Fibroblast of lung (primary cell): ENCODE measurements at regions not wholly inside any gene's neighbourhood (a gene's known extent, or its start where the extent isn't known, plus 50 kb on each side); places are given as distances from the start of the nearest gene placed in this dataset.

ENCODE experiments used
- DNase-seq, 2 donors: peaks; one replicate each; pipeline versions ENCODE4 v3.0.0 to v3.0.0-alpha.2; 2010; ENCODE audit warnings: low read depth in 2 of 2
- H2AFZ ChIP-seq: 2 replicates; pipeline ENCODE4 v1.5.1; 2012; ENCODE audit warnings: low read length, control low read depth, inconsistent platforms
- H3K27ac ChIP-seq: 2 replicates; pipeline ENCODE4 v1.5.1; 2011; ENCODE audit warnings: low read length, control low read depth; ENCODE audit not compliant: insufficient read depth
- H3K27me3 ChIP-seq: 2 replicates; pipeline ENCODE4 v1.5.1; 2011; ENCODE audit warnings: mild to moderate bottlenecking, low read length; ENCODE audit not compliant: control insufficient read depth, insufficient read depth
- H3K36me3 ChIP-seq: 2 replicates; pipeline ENCODE4 v1.5.1; 2011; ENCODE audit warnings: low read length; ENCODE audit not compliant: control insufficient read depth, insufficient read depth
- H3K4me1 ChIP-seq: 2 replicates; pipeline ENCODE4 v1.5.1; 2011; ENCODE audit warnings: low read length; ENCODE audit not compliant: control insufficient read depth, insufficient read depth; ENCODE audit errors: extremely low read depth
- H3K4me2 ChIP-seq: 2 replicates; pipeline ENCODE4 v1.5.1; 2011; ENCODE audit warnings: low read length, control low read depth; ENCODE audit not compliant: insufficient read depth; ENCODE audit errors: extremely low read depth
- H3K4me3 ChIP-seq, 4 experiments: fragments of 200-600 bp in 1 of 4; sonication (generic) in 1 of 4; replicated peaks in 1 of 4; 2 replicates each; pipeline ENCODE4 v1.5.1; 2011 to 2016; ENCODE audit warnings: low read length in 4 of 4, low read depth in 3 of 4, mild to moderate bottlenecking in 3 of 4, control low read depth in 2 of 4, inconsistent platforms in 1 of 4, mixed read lengths in 1 of 4; ENCODE audit not compliant: insufficient read depth in 1 of 4; ENCODE audit errors: control extremely low read depth in 1 of 4
- H3K79me2 ChIP-seq: 2 replicates; pipeline ENCODE4 v1.5.1; 2012; ENCODE audit warnings: mild to moderate bottlenecking, low read length, inconsistent platforms; ENCODE audit not compliant: control insufficient read depth, insufficient read depth
- H3K9ac ChIP-seq: 2 replicates; pipeline ENCODE4 v1.5.1; 2011; ENCODE audit warnings: mild to moderate bottlenecking, low read length, control low read depth; ENCODE audit not compliant: insufficient read depth
- H3K9me3 ChIP-seq: 2 replicates; pipeline ENCODE4 v1.5.1; 2012; ENCODE audit warnings: low read depth, low read length; ENCODE audit not compliant: control insufficient read depth, insufficient read depth
- H4K20me1 ChIP-seq: 2 replicates; pipeline ENCODE4 v1.5.1; 2011; ENCODE audit warnings: low read length; ENCODE audit not compliant: control insufficient read depth, insufficient read depth; ENCODE audit errors: extremely low read depth
- EZH2 ChIP-seq: IDR thresholded peaks from 2 replicates; pipeline ENCODE4 v1.5.1; 2012; ENCODE audit warnings: low read length, control low read depth, mild to moderate bottlenecking; ENCODE audit errors: missing control alignments
- TF ChIP-seq, protein P1 (sequence below), 2 donors: IDR thresholded peaks in 1 of 2; conservative IDR thresholded peaks in 1 of 2; 1 replicate in 1 of 2; 2 replicates in 1 of 2; pipeline ENCODE4 v1.5.1; 2011 to 2012; ENCODE audit warnings: low read length in 2 of 2, control low read depth in 1 of 2, inconsistent platforms in 1 of 2, low read depth in 1 of 2, mild to moderate bottlenecking in 1 of 2

DNA sequence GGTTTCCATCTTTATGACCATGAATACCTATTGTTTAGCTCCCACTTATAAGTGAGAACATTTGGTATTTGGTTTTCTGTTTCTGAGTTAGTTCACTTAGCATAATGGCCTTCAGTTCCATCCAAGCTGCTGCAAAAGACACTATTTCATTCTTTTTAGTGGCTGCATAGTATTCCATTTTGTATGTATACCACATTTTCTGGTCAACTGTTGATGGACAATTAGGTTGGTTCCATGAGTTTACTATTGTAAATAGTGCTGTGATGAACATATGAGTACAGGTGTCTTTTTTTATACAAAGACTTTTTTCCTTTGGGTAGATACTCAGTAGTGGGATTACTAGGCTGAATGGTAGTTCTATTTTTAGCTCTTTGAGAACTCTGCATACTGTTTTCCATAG is 87.8 kb upstream of the GOT2 start:
- no peak overlapping the region for H3K4me3 ChIP-seq
- TF ChIP-seq, protein P1, sequence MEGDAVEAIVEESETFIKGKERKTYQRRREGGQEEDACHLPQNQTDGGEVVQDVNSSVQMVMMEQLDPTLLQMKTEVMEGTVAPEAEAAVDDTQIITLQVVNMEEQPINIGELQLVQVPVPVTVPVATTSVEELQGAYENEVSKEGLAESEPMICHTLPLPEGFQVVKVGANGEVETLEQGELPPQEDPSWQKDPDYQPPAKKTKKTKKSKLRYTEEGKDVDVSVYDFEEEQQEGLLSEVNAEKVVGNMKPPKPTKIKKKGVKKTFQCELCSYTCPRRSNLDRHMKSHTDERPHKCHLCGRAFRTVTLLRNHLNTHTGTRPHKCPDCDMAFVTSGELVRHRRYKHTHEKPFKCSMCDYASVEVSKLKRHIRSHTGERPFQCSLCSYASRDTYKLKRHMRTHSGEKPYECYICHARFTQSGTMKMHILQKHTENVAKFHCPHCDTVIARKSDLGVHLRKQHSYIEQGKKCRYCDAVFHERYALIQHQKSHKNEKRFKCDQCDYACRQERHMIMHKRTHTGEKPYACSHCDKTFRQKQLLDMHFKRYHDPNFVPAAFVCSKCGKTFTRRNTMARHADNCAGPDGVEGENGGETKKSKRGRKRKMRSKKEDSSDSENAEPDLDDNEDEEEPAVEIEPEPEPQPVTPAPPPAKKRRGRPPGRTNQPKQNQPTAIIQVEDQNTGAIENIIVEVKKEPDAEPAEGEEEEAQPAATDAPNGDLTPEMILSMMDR (conservative IDR thresholded peaks at IDR 0.05 in 1 of 2, IDR thresholded peaks at IDR 0.05 in 1 of 2; ENCODE audit: low read depth in 1 of 2, low read length in 2 of 2): no peak
- no peak for TF ChIP-seq EZH2
- H2AFZ ChIP-seq: no peak overlapping the region
- no peaks in the 10 kb centered on the region for H3K4me1 ChIP-seq
- no peak overlapping the region for H3K4me2 ChIP-seq
- H3K27ac ChIP-seq: no peak overlapping the region
- no peaks in the 10 kb centered on the region for H3K79me2 ChIP-seq
- no peaks in the 10 kb centered on the region for H4K20me1 ChIP-seq
- no peaks in the 10 kb centered on the region for H3K36me3 ChIP-seq
- no peaks in the 10 kb centered on the region for H3K9me3 ChIP-seq
- DNase-seq: no peak
- no peak overlapping the region for H3K9ac ChIP-seq
- no peaks in the 10 kb centered on the region for H3K27me3 ChIP-seq

DNA sequence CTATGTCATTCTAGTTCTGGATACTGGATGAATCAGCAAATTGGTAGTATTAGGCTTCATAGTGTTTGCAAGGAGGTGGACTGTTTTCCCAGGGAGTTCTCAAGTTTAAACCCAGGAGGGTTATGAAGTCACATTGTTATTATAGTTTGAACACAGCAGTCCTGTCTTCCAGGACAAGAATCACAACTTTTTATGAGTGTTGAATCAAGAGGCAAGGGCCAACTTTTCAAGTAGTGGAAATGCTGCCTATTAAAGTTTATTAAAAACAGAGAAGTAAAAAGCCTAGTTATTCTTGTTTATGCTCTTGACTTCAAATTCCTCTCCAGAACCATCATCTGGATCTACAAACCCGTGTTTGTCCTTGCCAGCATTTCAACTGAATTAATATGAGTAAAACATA is 86.3 kb upstream of the GOT2 start:
- TF ChIP-seq, protein P1 (conservative IDR thresholded peaks at IDR 0.05 in 1 of 2, IDR thresholded peaks at IDR 0.05 in 1 of 2; ENCODE audit: low read depth in 1 of 2, low read length in 2 of 2): no peak
- no peak for TF ChIP-seq EZH2
- no peak for DNase-seq

DNA sequence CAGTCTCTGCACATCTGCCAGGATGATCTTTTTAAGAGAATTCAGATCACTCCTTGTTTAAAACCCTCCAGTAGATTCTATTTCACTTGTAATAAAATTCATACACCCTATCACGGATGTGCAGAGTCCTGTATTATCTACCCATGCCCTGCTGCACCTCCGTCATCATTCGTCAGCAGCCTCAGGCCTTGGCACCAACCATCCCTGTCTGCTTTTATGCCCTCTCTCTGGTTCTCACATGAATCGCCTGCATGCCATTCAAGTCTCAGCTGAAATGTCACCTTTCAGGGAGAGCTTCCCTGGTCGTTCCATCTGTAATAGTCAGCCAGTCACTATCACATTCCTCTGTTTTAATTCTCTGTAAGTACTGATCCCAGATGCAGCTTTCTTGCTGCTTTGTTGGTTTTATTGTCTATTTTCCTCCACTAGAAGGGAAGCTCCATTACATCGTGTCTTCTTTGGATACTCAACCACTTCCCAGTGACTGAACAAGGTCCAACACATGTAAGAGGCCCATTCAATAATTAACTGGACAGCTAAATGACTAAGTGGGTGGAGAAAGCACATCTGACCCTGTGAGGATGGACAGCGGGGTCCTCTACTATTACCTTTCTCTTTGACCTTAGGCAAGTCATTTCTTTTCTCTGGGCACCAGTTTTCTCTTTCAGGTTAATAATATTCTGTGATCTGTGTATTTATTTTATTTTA is 81.2 kb upstream of the GOT2 start:
- DNase-seq: peak in 1 of 2 donors; percentile 0
- no peak overlapping the region for H3K9ac ChIP-seq
- no peak overlapping the region for H3K4me3 ChIP-seq
- H3K27ac ChIP-seq: no peak overlapping the region
- H3K4me2 ChIP-seq: no peak overlapping the region
- H4K20me1 ChIP-seq: no peaks in the 10 kb centered on the region
- H2AFZ ChIP-seq: no peak overlapping the region
- H3K4me1 ChIP-seq: no peaks in the 10 kb centered on the region
- TF ChIP-seq, protein P1 (conservative IDR thresholded peaks at IDR 0.05 in 1 of 2, IDR thresholded peaks at IDR 0.05 in 1 of 2; ENCODE audit: low read depth in 1 of 2, low read length in 2 of 2): no peak
- TF ChIP-seq EZH2: no peak
- H3K9me3 ChIP-seq: no peaks in the 10 kb centered on the region
- no peaks in the 10 kb centered on the region for H3K36me3 ChIP-seq
- no peaks in the 10 kb centered on the region for H3K79me2 ChIP-seq
- no peaks in the 10 kb centered on the region for H3K27me3 ChIP-seq

More for the DNA sequence above, 86.3 kb upstream of the GOT2 start:
- H3K4me2 ChIP-seq: no peak overlapping the region
- H3K4me1 ChIP-seq: no peaks in the 10 kb centered on the region
- H4K20me1 ChIP-seq: no peaks in the 10 kb centered on the region
- H3K4me3 ChIP-seq: no peak overlapping the region
- no peaks in the 10 kb centered on the region for H3K36me3 ChIP-seq
- no peak overlapping the region for H3K27ac ChIP-seq
- no peak overlapping the region for H2AFZ ChIP-seq
- no peaks in the 10 kb centered on the region for H3K27me3 ChIP-seq
- H3K9me3 ChIP-seq: no peaks in the 10 kb centered on the region
- no peak overlapping the region for H3K9ac ChIP-seq
- no peaks in the 10 kb centered on the region for H3K79me2 ChIP-seq
